ENCODE measurements at regions not wholly inside any gene's neighbourhood (a gene's known extent, or its start where the extent isn't known, plus 50 kb on each side); places are given as distances from the start of the nearest gene placed in this dataset.

DNA sequence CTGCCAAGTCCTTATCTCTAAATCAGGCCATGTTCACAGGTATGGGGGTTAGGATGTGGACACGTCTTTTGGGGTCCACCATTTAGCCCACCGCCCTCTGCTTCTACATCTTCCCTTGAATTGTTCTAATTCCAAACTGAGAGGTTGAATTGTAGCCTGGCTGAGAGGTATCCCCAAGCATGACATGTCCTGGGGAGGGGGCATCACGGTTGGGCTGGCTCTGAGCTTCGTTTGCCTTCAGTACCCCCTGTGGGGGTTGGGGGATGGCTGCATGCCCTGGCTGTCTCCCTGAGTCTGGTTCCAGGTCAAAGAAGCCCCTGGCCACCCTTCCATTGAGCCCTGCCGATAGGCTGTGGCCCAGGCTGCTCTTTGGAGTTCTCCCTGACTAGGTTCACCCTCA, 204.6 kb downstream of the GLRX3 start:
- TF ChIP-seq, protein P1, sequence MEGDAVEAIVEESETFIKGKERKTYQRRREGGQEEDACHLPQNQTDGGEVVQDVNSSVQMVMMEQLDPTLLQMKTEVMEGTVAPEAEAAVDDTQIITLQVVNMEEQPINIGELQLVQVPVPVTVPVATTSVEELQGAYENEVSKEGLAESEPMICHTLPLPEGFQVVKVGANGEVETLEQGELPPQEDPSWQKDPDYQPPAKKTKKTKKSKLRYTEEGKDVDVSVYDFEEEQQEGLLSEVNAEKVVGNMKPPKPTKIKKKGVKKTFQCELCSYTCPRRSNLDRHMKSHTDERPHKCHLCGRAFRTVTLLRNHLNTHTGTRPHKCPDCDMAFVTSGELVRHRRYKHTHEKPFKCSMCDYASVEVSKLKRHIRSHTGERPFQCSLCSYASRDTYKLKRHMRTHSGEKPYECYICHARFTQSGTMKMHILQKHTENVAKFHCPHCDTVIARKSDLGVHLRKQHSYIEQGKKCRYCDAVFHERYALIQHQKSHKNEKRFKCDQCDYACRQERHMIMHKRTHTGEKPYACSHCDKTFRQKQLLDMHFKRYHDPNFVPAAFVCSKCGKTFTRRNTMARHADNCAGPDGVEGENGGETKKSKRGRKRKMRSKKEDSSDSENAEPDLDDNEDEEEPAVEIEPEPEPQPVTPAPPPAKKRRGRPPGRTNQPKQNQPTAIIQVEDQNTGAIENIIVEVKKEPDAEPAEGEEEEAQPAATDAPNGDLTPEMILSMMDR (IDR thresholded peaks at IDR 0.05; ENCODE audit: insufficient read depth, low read depth, low read length), result no peak
- ChIA-PET POLR2A (no interaction called here), CTCF (no interaction called here)
- H3K4me3 ChIP-seq (ENCODE audit: low read depth, low read length), result no peak overlapping the region
- H3K36me3 ChIP-seq (ENCODE audit: control insufficient read depth, insufficient read depth, low read length), result no peaks in the 10 kb centered on the region
- no peaks in the 10 kb centered on the region for H3K27me3 ChIP-seq (ENCODE audit: control insufficient read depth, insufficient read depth, low read length)
- DNase-seq (ENCODE audit: low read depth), result no peak

GRCh38 chr10:130341356-130341755, 205.2 kb downstream of the GLRX3 start:
- POLR2A ChIA-PET, result no interaction called here
- no peaks in the 10 kb centered on the region for H3K36me3 ChIP-seq (ENCODE audit: control insufficient read depth, insufficient read depth, low read length)
- CTCF ChIA-PET, result no interaction called here
- DNase-seq (ENCODE audit: low read depth), result no peak
- TF ChIP-seq, protein P1 (IDR thresholded peaks at IDR 0.05; ENCODE audit: insufficient read depth, low read depth, low read length), result no peak
- H3K27me3 ChIP-seq (ENCODE audit: control insufficient read depth, insufficient read depth, low read length), result no peaks in the 10 kb centered on the region
- H3K4me3 ChIP-seq (ENCODE audit: low read depth, low read length), result no peak overlapping the region

- H3K4me3 ChIP-seq (ENCODE audit: low read depth, low read length), result no peak overlapping the region
- CTCF ChIA-PET, result no interaction called here
- no peaks in the 10 kb centered on the region for H3K27me3 ChIP-seq (ENCODE audit: control insufficient read depth, insufficient read depth, low read length)
- TF ChIP-seq, protein P1 (IDR thresholded peaks at IDR 0.05; ENCODE audit: insufficient read depth, low read depth, low read length), result no peak
- no peak for DNase-seq (ENCODE audit: low read depth)
- H3K36me3 ChIP-seq (ENCODE audit: control insufficient read depth, insufficient read depth, low read length), result no peaks in the 10 kb centered on the region
- POLR2A ChIA-PET, result no interaction called here
Observed at GRCh38 chr10:130345728-130346127, 209.5 kb downstream of the GLRX3 start.

- no peak overlapping the region for H3K4me3 ChIP-seq (ENCODE audit: low read depth, low read length)
- TF ChIP-seq, protein P1 (IDR thresholded peaks at IDR 0.05; ENCODE audit: insufficient read depth, low read depth, low read length), result no peak
- no peak for DNase-seq (ENCODE audit: low read depth)
- H3K36me3 ChIP-seq (ENCODE audit: control insufficient read depth, insufficient read depth, low read length), result no peaks in the 10 kb centered on the region
- POLR2A ChIA-PET, result no interaction called here
- H3K27me3 ChIP-seq (ENCODE audit: control insufficient read depth, insufficient read depth, low read length), result no peaks in the 10 kb centered on the region
- CTCF ChIA-PET, result no interaction called here
Observed at GRCh38 chr10:130350996-130351395, 214.8 kb downstream of the GLRX3 start.

GRCh38 chr10:130351466-130352290, 215.5 kb downstream of the GLRX3 start:
- ChIA-PET POLR2A (no interaction called here), CTCF (no interaction called here)
- Histone ChIP-seq H3K36me3 (ENCODE audit: control insufficient read depth, insufficient read depth, low read length) (no peaks in the 10 kb centered on the region), H3K4me3 (ENCODE audit: low read depth, low read length) (no peak overlapping the region), H3K27me3 (ENCODE audit: control insufficient read depth, insufficient read depth, low read length) (no peaks in the 10 kb centered on the region)
- no peak for DNase-seq (ENCODE audit: low read depth)
- TF ChIP-seq, protein P1 (IDR thresholded peaks at IDR 0.05; ENCODE audit: insufficient read depth, low read depth, low read length), result no peak

Data from BJ (cell line).